ENCODE measurements at regions not wholly inside any gene's neighbourhood (a gene's known extent, or its start where the extent isn't known, plus 50 kb on each side); places are given as distances from the start of the nearest gene placed in this dataset.
"Not testable (repeated sequence)": the region's sequence is repeated elsewhere in the genome, so short reads cannot be mapped to it uniquely, and the experiment has no call there.

GRCh38 chr5:173494446-173494845 lies 122.0 kb downstream of the BOD1 start:
- DNase-seq, result no peak

DNA sequence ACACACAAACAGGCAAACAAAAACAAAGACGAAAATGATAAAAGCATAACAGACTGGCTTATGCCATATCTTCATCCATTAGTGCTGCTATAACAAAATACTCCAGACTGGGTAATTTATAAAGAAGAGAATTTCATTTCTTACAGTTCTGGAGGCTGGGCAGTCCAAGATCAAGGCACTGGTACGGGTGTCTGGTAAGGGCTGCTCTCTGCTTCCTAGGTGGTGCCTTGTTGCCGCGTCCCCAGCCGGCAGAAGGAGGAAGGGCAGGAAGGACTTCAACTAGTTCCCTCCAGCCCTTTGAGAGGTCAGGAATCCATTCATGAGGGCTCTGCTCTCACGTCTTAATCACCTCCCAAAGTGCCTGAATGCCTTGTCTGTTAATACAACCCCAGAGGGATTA lies 122.6 kb downstream of the BOD1 start:
- DNase-seq, result no peak

- DNase-seq, result no peak
These were observed 123.4 kb downstream of the BOD1 start for GRCh38 chr5:173493040-173493439.

- DNase-seq, result no peak
These were observed 125.8 kb downstream of the BOD1 start for GRCh38 chr5:173490681-173491080.

GRCh38 chr5:173488144-173488543 lies 128.3 kb downstream of the BOD1 start:
- DNase-seq, result no peak

GRCh38 chr5:173487300-173487699 lies 129.2 kb downstream of the BOD1 start:
- DNase-seq, result no peak

- DNase-seq, result no peak
These were observed 129.9 kb downstream of the BOD1 start for GRCh38 chr5:173486355-173487225.

DNA sequence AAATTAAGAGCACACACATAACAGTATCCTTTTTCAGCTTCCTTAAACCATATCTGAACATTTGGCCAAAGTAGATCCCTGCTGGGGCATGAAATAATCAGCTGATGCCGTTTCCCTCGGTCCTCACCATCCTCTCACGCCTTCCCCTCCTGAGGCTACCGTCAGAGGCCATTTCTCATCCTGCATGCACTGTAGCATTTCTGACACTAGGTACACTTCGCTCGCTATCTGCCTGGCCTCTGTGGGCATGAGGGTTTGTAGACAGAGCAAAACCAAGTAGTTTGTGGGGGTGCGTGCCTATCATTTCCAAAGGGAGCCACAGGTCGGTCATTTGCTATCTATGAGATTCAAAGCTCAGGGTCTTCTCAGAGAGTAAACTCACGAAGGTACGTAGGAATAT lies 131.9 kb downstream of the BOD1 start:
- no peak for DNase-seq

- DNase-seq, result not testable (repeated sequence)
These were observed 132.9 kb downstream of the BOD1 start for GRCh38 chr5:173483599-173483998.

- DNase-seq, result no peak
These were observed 133.3 kb downstream of the BOD1 start for GRCh38 chr5:173483160-173483559.

- DNase-seq, result no peak
These were observed 134.6 kb downstream of the BOD1 start for GRCh38 chr5:173481821-173482220.

DNA sequence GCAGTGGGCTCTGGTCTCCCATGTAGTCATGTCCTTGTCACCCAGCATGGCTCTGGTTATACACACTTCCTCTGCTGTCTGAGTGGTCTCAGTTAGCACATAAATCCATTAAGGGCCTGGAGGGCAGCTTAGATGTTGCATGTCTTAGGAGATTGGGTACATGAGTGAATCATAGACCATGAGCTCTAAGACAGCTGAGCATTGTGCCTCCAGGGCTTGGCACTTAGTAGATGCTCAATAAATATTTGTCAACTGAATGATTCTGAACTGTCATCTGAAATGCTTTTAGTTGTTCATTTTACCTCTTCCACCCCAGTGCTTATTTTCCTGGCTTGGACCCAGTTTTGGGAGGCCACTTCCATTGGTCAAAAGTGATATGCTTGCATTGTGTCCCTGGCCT lies 135.6 kb downstream of the BOD1 start:
- DNase-seq, result no peak

GRCh38 chr5:173479711-173480110 lies 136.7 kb downstream of the BOD1 start:
- DNase-seq, result no peak

DNA sequence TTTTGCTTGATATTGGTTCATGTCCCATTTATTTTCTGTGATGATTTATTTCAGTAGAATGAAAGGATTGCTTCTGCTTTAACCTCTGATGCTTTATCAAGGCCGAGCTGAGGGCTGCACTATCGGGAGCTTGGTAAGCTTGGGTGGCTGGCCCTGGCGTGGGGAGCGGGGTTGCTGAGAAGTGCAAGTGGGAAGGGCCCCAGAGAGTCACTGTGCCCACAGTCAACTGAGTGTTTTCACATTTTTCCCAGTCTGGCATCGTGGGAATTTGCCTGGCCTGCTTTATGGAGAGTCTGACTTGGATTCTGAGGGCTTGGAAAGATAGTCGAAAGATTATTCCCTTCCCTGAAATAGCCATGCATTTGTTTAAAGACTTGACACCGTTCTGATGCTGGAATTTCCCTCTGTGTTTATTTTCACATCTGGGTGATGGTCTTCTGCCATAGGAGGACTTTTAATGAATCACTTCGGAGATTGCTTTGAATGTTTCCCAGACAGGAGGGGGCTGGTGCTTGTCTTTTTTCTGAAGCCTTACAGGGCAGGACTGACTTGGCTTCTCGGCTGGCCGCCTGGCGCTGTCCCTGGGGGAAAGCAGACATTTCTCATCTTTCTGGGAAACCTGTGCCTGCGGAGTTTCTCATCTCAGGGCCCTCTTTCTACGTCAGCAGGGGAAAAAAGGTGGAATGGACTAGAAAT lies 139.0 kb downstream of the BOD1 start:
- peak; percentile 70 for DNase-seq

GRCh38 chr5:173475780-173476179 lies 140.7 kb downstream of the BOD1 start:
- DNase-seq, result no peak

- peak; percentile 67 for DNase-seq
These were observed 141.6 kb downstream of the BOD1 start for GRCh38 chr5:173474881-173475287.

- DNase-seq, result no peak
These were observed 143.2 kb downstream of the BOD1 start for GRCh38 chr5:173473288-173473687.

- DNase-seq, result peak; percentile 32
These were observed 143.6 kb downstream of the BOD1 start for GRCh38 chr5:173472784-173473278.

DNA sequence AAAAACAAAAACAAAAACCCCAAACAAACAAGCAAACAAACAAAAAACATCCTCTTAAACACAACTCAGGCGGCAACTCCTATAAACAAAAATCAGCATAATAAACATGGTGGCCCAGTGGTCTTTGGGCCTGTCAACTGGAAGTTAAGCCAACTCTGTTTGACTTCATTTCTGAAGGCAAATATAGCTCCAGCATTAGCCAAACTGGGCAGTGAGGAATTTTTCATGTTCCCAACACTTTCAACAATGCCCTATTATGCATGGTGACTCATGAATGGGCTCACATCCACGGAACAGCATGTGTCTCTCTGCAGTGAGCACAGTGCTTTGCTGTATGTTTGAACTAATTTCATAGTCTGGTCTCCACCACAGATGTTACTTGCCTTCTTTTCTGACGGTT lies 143.9 kb upstream of the STC2 start:
- DNase-seq, result peak; percentile 96

DNA sequence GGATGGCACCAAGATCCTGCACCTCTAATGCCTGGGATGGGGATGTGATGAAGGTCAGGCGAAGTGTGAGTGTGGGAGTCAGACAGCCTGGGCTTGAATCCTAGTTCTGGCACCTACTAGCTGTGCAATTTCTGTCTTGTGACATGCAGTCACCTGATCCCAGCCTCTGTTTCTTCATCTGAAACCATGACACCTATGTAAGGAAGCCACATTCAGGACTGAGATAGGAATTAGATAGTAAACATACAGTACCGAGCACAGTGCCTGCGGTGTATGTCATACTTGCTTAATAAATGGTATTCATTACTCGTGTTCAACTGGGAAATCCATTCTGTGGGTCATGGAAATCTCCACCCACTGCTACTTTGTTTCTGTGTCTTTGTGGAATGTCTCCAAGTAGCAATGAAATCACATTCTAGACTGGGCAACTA lies 140.6 kb upstream of the STC2 start:
- no peak for DNase-seq

GRCh38 chr5:173466227-173466626 lies 138.0 kb upstream of the STC2 start:
- no peak for DNase-seq

DNA sequence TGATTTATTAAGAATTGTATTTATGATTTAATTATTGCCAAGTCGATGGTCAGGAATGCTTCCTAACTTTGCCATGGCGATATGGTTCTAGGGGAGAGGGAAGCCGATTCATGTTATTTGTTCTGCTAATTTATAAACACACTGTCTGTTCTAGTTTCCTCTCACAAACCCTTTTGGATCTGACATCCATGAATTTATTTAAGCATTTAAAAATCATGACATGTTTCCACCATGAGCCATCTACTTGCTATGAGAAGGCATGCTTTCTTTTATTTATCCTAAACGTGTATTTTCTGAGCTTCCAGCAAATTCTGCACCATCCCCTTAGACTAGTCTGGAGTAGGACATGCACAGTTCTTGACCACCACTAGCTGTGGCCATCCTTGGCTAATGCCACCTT lies 136.6 kb upstream of the STC2 start:
- DNase-seq, result no peak

- no peak for DNase-seq
These were observed 135.0 kb upstream of the STC2 start for GRCh38 chr5:173463207-173463606.
